ENCODE measurements at regions not wholly inside any gene's neighbourhood (a gene's known extent, or its start where the extent isn't known, plus 50 kb on each side); places are given as distances from the start of the nearest gene placed in this dataset.

DNA sequence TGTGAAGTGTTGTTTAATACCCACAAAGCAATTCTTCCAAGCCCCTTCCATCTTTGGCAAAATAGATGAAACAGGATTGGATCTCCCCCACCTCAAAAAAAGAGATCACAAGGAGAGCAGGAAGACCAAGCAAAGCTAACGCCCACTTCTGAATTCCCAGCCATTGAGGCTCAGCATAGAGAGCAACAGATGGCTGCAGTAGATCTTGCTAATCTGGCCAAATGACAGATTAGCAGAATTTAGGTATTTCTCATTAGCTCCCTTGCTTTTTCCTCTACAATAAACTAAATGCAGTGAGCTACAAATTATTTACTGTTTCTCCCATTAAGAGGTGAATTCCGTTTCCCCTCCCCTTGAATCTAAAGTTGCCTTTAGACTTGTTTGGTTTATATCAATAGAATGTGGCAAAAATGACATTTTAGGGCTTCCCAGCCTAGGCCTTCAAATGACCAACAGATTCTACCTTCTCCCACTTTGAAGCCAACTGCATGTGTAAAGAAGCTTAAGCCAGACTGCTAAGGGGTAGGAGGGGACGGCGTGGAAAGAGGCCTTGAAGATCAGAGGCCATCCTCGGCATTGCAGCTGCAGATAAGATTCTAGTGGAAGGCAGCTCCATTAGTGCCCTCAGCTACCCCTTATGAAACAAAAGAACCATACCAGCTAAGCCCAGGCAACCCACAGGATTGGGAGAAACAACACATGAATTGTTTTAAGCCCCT is 56.8 kb upstream of the CPEB4 start:
- Mint-ChIP-seq H3K27ac (no peak overlapping the region), H3K4me3 (no peak overlapping the region), H3K36me3 (peaks cover 6% of the 10 kb centered on the region), H3K9me3 (peaks cover 17% of the 10 kb centered on the region), H3K4me1 (peaks cover 8% of the 10 kb centered on the region), H3K27me3 (ENCODE audit: low read depth) (no peaks in the 10 kb centered on the region)
- ATAC-seq (peak; percentile 56; the same call in 1 of the 2 replicates), DNase-seq (ENCODE audit: low spot score) (no peak)
- no peak for TF ChIP-seq GTF2I (CRISPR knock-in tag; conservative IDR thresholded peaks at IDR 0.05)
- TF ChIP-seq, protein P1, sequence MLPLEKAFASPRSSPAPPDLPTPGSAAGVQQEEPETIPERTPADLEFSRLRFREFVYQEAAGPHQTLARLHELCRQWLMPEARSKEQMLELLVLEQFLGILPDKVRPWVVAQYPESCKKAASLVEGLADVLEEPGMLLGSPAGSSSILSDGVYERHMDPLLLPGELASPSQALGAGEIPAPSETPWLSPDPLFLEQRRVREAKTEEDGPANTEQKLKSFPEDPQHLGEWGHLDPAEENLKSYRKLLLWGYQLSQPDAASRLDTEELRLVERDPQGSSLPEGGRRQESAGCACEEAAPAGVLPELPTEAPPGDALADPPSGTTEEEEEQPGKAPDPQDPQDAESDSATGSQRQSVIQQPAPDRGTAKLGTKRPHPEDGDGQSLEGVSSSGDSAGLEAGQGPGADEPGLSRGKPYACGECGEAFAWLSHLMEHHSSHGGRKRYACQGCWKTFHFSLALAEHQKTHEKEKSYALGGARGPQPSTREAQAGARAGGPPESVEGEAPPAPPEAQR (CRISPR knock-in tag; IDR thresholded peaks at IDR 0.05): no peak
- TF ChIP-seq, protein P2, sequence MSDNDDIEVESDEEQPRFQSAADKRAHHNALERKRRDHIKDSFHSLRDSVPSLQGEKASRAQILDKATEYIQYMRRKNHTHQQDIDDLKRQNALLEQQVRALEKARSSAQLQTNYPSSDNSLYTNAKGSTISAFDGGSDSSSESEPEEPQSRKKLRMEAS (CRISPR knock-in tag; IDR thresholded peaks at IDR 0.05): no peak
- TF ChIP-seq, protein P3, sequence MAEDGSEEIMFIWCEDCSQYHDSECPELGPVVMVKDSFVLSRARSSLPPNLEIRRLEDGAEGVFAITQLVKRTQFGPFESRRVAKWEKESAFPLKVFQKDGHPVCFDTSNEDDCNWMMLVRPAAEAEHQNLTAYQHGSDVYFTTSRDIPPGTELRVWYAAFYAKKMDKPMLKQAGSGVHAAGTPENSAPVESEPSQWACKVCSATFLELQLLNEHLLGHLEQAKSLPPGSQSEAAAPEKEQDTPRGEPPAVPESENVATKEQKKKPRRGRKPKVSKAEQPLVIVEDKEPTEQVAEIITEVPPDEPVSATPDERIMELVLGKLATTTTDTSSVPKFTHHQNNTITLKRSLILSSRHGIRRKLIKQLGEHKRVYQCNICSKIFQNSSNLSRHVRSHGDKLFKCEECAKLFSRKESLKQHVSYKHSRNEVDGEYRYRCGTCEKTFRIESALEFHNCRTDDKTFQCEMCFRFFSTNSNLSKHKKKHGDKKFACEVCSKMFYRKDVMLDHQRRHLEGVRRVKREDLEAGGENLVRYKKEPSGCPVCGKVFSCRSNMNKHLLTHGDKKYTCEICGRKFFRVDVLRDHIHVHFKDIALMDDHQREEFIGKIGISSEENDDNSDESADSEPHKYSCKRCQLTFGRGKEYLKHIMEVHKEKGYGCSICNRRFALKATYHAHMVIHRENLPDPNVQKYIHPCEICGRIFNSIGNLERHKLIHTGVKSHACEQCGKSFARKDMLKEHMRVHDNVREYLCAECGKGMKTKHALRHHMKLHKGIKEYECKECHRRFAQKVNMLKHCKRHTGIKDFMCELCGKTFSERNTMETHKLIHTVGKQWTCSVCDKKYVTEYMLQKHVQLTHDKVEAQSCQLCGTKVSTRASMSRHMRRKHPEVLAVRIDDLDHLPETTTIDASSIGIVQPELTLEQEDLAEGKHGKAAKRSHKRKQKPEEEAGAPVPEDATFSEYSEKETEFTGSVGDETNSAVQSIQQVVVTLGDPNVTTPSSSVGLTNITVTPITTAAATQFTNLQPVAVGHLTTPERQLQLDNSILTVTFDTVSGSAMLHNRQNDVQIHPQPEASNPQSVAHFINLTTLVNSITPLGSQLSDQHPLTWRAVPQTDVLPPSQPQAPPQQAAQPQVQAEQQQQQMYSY (CRISPR knock-in tag; IDR thresholded peaks at IDR 0.05): no peak
- no peak for TF ChIP-seq ETV6 (CRISPR knock-in tag; IDR thresholded peaks at IDR 0.05)
- ChIA-PET POLR2A (no interaction called here), CTCF (interaction anchor here (0.8 to 1.4 kb wide), 5 partner anchors 9 to 249 kb away, joined by 3 to 5 read pairs (median 4); no protein-coding TSS in a partner anchor)

DNA sequence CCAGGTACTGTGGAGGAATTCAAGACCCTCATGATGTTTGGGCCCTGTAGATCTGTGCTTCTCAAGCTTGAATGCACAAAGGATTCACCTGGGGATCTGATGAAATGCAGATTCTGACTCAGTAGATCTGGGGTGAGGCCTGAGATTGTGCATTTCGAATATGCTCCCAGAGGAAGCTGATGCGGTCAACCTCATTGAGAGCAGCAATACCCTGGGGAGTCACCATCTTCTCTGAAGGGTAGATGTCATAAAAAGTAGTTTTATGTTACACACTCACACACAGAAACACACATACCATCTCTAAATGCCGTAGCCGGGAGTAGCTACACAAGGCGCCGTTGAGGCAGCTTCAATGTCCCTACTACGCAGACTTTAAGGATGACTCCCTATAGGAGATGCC is 55.8 kb upstream of the CPEB4 start:
- H3K4me3 Mint-ChIP-seq: no peak overlapping the region
- H3K27ac Mint-ChIP-seq: no peak overlapping the region
- no peaks in the 10 kb centered on the region for H3K27me3 Mint-ChIP-seq (ENCODE audit: low read depth)
- DNase-seq (ENCODE audit: low spot score) (no peak), ATAC-seq (no peak)
- H3K36me3 Mint-ChIP-seq: peaks cover 6% of the 10 kb centered on the region
- POLR2A ChIA-PET: no interaction called here
- H3K9me3 Mint-ChIP-seq: peaks cover 16% of the 10 kb centered on the region
- no peak for TF ChIP-seq FOXP1 (CRISPR knock-in tag; IDR thresholded peaks at IDR 0.05; ENCODE audit: borderline replicate concordance)
- no peak for TF ChIP-seq RELA (CRISPR knock-in tag; IDR thresholded peaks at IDR 0.05; ENCODE audit: borderline replicate concordance)
- no peak for TF ChIP-seq OVOL2 (CRISPR knock-in tag; IDR thresholded peaks at IDR 0.05; ENCODE audit: borderline replicate concordance)
- no peak for TF ChIP-seq NR2C2 (CRISPR knock-in tag; IDR thresholded peaks at IDR 0.05)
- no peak for TF ChIP-seq JAZF1 (CRISPR knock-in tag; IDR thresholded peaks at IDR 0.05)
- TF ChIP-seq, protein P4, sequence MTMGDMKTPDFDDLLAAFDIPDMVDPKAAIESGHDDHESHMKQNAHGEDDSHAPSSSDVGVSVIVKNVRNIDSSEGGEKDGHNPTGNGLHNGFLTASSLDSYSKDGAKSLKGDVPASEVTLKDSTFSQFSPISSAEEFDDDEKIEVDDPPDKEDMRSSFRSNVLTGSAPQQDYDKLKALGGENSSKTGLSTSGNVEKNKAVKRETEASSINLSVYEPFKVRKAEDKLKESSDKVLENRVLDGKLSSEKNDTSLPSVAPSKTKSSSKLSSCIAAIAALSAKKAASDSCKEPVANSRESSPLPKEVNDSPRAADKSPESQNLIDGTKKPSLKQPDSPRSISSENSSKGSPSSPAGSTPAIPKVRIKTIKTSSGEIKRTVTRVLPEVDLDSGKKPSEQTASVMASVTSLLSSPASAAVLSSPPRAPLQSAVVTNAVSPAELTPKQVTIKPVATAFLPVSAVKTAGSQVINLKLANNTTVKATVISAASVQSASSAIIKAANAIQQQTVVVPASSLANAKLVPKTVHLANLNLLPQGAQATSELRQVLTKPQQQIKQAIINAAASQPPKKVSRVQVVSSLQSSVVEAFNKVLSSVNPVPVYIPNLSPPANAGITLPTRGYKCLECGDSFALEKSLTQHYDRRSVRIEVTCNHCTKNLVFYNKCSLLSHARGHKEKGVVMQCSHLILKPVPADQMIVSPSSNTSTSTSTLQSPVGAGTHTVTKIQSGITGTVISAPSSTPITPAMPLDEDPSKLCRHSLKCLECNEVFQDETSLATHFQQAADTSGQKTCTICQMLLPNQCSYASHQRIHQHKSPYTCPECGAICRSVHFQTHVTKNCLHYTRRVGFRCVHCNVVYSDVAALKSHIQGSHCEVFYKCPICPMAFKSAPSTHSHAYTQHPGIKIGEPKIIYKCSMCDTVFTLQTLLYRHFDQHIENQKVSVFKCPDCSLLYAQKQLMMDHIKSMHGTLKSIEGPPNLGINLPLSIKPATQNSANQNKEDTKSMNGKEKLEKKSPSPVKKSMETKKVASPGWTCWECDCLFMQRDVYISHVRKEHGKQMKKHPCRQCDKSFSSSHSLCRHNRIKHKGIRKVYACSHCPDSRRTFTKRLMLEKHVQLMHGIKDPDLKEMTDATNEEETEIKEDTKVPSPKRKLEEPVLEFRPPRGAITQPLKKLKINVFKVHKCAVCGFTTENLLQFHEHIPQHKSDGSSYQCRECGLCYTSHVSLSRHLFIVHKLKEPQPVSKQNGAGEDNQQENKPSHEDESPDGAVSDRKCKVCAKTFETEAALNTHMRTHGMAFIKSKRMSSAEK (CRISPR knock-in tag; IDR thresholded peaks at IDR 0.05; ENCODE audit: borderline replicate concordance): no peak
- TF ChIP-seq, protein P5, sequence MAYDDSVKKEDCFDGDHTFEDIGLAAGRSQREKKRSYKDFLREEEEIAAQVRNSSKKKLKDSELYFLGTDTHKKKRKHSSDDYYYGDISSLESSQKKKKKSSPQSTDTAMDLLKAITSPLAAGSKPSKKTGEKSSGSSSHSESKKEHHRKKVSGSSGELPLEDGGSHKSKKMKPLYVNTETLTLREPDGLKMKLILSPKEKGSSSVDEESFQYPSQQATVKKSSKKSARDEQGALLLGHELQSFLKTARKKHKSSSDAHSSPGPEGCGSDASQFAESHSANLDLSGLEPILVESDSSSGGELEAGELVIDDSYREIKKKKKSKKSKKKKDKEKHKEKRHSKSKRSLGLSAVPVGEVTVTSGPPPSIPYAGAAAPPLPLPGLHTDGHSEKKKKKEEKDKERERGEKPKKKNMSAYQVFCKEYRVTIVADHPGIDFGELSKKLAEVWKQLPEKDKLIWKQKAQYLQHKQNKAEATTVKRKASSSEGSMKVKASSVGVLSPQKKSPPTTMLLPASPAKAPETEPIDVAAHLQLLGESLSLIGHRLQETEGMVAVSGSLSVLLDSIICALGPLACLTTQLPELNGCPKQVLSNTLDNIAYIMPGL (CRISPR knock-in tag; IDR thresholded peaks at IDR 0.05): no peak
- no peak for TF ChIP-seq CBFB (CRISPR knock-in tag; IDR thresholded peaks at IDR 0.05; ENCODE audit: low read depth)
- CTCF ChIA-PET: no interaction called here
- H3K4me1 Mint-ChIP-seq: peaks cover 8% of the 10 kb centered on the region

Data from WTC11 (cell line).